ENCODE measurements at regions not wholly inside any gene's neighbourhood (a gene's known extent, or its start where the extent isn't known, plus 50 kb on each side); places are given as distances from the start of the nearest gene placed in this dataset.

GRCh38 chr10:107942826-107943225 lies 778.3 kb upstream of the SORCS1 start:
- no peak overlapping the region for H3K4me3 ChIP-seq (replicated peaks; ENCODE audit: low read depth, low read length)
- no peak for TF ChIP-seq CTCF (IDR thresholded peaks at IDR 0.05; ENCODE audit: low read length, missing control alignments)
- no peak for DNase-seq (ENCODE audit: low read depth)

GRCh38 chr10:107933076-107933475 lies 768.6 kb upstream of the SORCS1 start:
- DNase-seq (ENCODE audit: low read depth): no peak
- no peak overlapping the region for H3K4me3 ChIP-seq (replicated peaks; ENCODE audit: low read depth, low read length)
- no peak for TF ChIP-seq CTCF (IDR thresholded peaks at IDR 0.05; ENCODE audit: low read length, missing control alignments)

DNA sequence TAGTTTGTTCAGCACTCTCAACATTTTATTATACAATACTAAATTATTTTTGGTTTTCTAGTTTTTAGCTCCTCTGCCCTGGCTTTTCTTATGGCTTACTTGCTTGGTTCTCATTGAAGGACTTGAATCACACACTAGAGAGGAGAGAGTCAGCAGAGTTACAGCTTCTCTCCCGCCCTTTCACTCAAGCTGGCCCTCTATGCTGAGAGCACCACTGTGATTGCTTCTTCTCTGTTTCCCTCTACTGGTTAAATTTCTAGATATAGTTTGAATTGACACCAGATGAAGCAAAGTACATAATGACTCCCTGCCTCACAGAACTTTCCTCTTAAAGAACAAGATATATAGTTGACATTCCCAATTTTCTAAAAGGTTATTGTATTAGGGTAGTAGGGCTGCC lies 767.3 kb upstream of the SORCS1 start:
- H3K4me3 ChIP-seq (replicated peaks; ENCODE audit: low read depth, low read length): no peak overlapping the region
- TF ChIP-seq CTCF (IDR thresholded peaks at IDR 0.05; ENCODE audit: low read length, missing control alignments): no peak
- DNase-seq (ENCODE audit: low read depth): no peak

DNA sequence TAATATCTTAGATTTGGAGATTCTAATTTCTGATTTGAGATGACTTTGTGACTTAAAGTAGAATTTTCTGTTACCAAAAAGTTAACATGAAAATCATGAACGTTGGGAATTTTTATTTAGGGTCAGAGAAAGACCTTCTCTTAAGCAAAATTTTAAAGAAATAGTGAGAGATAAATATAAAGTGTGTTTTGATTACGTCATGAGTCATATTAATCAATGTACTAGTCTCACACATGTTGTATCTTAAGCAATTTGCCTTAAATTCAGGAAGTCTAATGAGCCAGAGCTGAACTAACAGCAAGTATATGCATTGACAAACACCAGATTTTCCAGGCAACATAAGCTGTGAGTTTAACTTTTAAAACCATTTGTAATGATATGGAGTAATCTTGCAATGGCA lies 765.5 kb upstream of the SORCS1 start:
- DNase-seq (ENCODE audit: low read depth): no peak
- no peak for TF ChIP-seq CTCF (IDR thresholded peaks at IDR 0.05; ENCODE audit: low read length, missing control alignments)
- no peak overlapping the region for H3K4me3 ChIP-seq (replicated peaks; ENCODE audit: low read depth, low read length)

GRCh38 chr10:107924458-107924857 lies 760.0 kb upstream of the SORCS1 start:
- no peak overlapping the region for H3K4me3 ChIP-seq (replicated peaks; ENCODE audit: low read depth, low read length)
- TF ChIP-seq CTCF (IDR thresholded peaks at IDR 0.05; ENCODE audit: low read length, missing control alignments): no peak
- DNase-seq (ENCODE audit: low read depth): no peak

DNA sequence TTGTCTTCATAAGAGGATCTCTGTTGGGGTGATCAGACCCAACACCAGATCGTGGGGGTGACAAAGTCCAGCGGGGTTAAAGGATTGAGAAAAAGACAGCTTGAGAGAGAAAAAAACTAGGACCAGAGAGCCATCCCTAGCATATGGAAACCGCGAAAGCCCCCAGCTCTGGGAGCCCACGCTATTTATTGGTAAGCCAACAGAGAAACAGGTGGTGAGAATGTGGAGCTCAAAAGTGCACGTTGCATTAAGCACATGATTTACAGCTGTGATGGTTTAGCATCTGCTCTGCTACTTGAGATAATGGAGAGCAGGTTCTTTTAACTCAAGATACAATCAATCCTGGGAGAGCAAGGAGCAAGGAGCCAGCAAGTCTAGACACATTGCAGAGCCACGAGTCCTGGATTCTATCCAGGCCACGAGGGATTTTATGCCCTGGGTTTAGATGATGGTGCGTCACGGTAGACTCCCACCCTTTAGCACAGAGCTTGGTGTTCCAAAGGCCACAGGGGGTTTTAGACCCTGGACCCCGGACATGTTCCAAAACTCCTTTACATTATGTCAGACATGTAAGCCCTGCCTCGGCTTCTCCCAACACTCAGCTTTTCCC lies 755.2 kb upstream of the SORCS1 start:
- no peak overlapping the region for H3K4me3 ChIP-seq (replicated peaks; ENCODE audit: low read depth, low read length)
- no peak for DNase-seq (ENCODE audit: low read depth)
- TF ChIP-seq CTCF (IDR thresholded peaks at IDR 0.05; ENCODE audit: low read length, missing control alignments): no peak

DNA sequence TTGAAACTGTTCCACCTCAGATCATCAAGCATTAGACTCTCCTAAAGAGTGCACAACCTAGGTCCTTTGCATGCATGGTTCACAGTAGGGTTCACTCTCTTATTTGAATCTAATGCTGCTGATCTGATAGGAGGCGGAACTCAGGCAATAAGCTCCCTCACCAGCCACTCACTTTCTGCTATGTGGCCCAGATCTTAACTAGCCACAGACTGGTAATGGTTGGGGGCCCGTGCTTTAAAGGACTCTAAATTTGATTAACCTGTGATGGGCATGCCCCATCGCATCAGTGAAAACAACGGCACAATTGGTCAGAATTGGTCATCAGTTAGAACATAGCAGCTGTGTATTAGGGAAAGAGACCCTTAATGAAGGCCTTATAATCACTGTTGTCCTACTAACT lies 753.7 kb upstream of the SORCS1 start:
- DNase-seq (ENCODE audit: low read depth): no peak
- TF ChIP-seq CTCF (IDR thresholded peaks at IDR 0.05; ENCODE audit: low read length, missing control alignments): no peak
- no peak overlapping the region for H3K4me3 ChIP-seq (replicated peaks; ENCODE audit: low read depth, low read length)

Measured in fibroblast of pulmonary artery (primary cell).